Stimulated activated CD4-positive, alpha-beta T cell treated with anti-CD3 and anti-CD28 coated beads, TNF-alpha, amount 100 ng/mL, for 1 hour (primary cell): ENCODE measurements at regions not wholly inside any gene's neighbourhood (a gene's known extent, or its start where the extent isn't known, plus 50 kb on each side); places are given as distances from the start of the nearest gene placed in this dataset.
"Not testable (repeated sequence)": the region's sequence is repeated elsewhere in the genome, so short reads cannot be mapped to it uniquely, and the experiment has no call there.

Experiments
- DNase-seq, 3 donors: peaks; one replicate each; pipeline ENCODE4 v3.0.0-alpha.2; 2020; ENCODE audit warnings: low read depth in 3 of 3, low spot score in 1 of 3

DNA sequence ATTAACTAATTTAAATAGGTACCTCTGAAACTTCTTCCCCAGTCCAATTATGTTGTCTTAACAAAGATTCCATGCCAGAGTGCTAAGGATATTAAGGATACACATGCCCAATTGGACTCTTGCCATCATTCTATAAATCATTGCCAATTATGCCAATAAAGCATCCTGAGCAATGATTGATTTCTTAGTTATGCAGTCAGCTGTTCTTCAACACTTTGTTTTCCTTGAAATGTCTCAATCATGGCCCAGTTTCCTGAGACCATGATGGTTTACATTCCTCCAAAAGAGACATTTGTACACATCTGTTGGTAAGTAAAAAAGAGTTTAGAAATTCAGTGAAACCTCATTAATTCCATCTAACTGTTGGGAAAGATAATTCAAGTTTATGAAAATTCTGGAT is 180.4 kb upstream of the PKN2 start:
- no peak for DNase-seq

DNA sequence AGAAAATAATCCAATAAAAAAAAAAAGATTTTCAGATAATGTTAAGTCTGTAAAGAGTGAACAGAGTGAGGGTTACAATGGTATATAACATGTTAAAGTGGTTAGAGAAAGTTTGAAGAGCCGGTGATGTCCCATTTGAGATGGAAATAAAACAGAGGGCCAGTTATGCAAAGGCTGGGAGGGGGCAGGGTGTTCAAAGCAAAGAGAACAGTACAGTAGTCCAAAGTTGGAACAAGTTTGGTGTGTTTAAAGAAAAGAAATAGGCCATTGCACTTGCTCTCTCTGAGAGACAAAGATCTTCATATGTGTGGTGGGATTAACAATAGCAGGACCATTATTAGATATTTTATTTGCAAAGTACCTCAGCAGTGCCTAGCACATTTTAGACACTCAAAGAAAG is 179.5 kb upstream of the PKN2 start:
- DNase-seq, result no peak

DNA sequence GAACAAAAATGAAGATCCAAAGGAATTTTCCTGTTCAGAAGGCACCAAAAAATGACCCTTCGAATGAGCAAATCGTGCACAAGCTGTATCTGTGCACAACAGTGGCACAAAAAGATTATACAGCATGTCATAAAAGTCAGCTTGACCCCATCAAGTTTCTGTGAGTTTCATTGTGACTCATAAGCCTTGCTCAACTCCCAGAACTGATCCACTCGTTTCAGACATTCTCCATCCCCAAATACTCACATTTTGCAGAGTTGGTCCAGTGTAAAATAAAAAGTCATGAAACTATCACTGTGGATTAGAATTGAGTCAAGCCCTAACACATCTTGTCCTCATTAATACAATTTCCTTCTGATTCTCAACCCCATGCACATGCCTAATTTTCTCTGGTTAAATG is 174.7 kb upstream of the PKN2 start:
- no peak for DNase-seq

DNA sequence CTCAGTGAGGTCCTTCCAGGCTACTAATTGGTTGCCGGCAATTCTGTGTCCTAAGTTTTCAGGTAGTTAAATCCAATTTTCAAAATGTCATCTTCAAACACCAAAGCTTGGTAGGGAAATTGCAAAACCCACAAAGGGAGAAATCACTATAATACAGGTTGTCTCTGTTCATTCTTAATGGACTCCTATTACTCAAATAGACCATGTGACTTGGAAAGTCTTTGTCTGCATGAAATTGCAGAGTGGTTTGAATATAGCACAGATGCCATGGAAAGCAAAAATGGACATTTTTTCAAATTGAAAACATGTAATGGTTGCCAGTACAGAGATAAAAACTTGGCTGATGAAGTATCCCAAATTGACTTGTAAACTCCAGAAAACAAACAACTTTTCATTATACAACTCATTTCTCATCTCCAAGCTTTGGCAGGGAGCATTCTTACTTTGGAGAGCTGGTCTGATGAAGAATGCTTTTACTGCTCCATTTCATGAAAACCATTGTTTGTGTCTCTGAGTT is 169.5 kb upstream of the PKN2 start:
- no peak for DNase-seq

DNA sequence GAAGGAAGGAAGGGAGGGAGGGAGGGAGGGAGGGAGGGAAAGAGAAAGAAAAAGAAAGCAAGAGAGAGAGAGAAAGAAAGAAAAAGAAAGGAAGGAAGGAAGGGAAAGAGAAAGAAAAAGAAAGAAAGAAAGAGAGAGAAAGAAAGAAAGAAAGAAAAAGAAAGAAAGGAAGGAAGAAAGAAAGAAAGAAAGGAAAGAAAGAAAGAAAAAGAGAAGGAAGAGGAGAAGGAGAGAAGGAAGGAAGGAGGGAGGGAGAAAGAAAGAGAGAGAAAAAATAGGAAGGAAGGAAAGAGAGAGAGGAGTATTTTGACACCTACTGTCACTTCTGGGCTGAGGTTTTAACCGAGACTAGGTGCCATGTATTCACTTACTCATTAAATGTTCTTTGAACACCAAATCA is 166.6 kb upstream of the PKN2 start:
- DNase-seq, result not testable (repeated sequence)

DNA sequence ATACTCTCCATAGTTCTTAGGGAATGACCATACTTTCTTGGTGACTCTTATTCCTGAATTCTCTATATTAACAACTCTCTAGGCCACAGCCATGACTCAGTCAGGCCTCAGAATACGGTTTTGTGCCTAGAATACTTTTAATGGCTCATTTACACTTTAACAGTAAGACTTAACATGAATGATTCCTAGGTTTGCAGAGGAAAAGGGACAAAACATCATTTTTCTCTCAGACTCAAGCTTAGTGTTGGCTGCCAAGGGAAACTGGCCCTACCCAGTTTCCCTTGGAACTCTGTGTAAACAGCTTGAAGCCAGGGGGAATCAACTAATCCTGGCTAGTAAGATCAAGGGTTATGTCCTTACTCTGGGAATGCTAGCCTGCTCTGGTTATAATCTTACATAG is 164.9 kb upstream of the PKN2 start:
- DNase-seq, result no peak

DNA sequence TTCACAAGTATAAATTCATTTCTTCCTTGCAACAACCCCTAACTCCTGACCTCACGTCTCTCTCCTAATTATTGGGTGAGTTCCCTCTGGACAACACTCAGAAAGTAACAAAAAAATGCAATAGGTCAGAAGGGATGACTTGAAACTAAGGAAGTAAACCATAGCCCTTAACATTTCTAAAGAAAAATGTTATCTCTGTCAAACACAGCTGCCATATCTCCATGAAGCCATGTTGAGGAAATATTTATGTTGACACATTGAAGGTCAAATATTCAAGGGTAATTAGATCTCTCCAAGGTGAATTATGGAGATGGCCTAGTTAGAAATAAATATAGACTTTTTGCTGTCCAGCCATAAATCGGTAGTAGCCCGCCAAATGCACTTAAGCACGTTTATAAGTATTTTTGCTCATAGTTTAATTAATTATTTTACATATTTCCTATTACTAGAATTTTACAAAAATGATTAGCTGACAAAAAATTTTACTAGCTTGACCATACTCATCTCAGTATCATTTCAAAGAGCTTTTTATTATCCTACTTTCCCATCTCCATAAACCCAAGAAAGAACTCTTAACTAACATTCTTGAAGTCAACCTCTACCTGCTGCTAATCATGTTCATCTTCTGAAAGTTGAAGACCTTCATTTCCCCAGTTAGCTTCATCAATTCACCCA is 160.1 kb upstream of the PKN2 start:
- no peak for DNase-seq

DNA sequence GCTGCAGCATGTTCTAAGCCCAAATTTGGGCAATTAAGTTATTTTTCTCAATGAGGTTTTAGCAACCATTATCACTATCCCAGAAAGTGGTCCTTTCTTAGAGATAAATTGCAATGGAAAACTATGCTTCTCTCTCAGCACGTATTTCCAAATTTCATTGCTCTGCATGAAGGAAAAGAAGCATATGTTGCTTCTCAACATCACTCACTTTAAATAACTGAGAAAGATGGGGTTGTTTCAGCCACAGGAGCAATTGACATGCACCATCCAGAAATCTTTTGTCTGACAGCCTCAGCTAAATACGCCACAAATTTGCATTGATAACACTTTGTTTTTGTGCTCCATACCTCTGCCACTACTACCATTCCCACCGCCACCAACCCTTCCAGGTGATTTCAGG is 157.6 kb upstream of the PKN2 start:
- no peak for DNase-seq

DNA sequence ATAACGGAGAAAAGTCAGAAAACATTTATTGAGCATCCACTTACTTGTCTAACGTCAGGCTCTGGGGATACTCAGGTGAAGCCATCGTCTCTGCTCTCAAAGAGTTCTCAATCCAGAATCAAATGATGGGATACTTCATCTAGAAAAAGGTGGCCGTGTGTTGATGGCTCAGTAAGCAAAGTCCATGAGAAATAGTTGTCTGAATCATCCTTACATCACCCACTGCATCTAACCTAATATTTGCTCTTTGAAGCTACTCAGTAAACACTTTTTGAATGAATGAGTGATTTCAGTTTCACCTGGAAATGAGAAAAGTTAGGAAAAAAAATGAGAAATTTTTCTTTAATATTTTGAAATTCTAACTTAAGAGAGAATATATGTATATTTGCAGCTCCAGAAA is 155.3 kb upstream of the PKN2 start:
- no peak for DNase-seq

DNA sequence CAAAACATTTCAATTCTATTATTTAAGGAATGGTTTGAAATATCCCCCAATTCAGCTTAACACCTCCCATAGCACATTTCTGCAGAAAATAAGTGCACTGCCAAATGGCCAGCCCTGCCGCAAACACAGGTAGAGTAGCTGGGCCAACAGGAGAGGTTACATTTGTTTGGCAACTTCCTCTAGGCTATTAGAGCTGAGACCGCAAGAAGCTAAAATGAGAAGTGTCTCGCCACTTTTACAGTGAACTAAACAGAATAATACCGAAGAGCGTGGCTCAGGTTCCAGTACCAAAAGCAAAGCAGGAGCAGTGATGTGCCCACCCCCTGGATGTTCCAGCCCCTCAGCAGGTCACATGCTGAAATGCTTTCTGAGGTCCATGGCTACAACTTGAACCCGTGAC is 154.5 kb upstream of the PKN2 start:
- no peak for DNase-seq

DNA sequence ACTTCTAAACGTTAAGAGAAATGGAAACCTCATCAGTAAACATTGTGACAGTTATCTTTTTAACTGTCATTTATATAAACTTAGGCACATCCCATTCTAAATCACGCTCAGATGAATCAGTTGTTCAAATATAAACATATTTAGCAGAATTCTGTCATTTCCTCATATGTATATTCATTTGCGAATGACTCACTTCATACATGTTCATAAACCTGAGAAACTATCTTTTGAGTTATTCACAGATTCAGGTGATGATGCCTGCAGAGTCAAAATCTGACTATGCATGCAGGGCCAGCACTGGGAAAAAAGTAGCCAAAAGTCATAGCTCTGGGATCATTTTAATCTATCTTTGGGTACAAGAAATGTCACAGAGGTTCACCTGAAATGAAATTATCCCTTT is 153.8 kb upstream of the PKN2 start:
- no peak for DNase-seq

DNA sequence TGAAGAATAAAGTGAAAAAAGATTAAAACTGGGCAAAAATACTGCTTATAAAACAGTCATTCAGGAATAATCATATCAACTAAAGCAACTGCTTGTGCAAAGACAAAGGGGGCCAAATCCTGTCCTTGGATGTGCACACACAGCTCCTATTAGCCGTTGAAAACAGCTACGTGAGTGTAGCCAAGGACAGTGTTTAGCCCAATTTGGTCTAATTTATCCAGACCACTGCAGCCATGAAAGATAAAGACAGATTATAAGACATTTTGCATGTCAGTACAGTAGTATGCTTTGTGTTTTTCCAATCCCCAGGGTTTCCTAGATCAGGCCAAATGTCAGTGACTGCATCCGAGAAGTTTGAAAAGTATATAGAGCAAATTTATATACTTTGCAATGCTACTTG is 146.3 kb upstream of the PKN2 start:
- no peak for DNase-seq

DNA sequence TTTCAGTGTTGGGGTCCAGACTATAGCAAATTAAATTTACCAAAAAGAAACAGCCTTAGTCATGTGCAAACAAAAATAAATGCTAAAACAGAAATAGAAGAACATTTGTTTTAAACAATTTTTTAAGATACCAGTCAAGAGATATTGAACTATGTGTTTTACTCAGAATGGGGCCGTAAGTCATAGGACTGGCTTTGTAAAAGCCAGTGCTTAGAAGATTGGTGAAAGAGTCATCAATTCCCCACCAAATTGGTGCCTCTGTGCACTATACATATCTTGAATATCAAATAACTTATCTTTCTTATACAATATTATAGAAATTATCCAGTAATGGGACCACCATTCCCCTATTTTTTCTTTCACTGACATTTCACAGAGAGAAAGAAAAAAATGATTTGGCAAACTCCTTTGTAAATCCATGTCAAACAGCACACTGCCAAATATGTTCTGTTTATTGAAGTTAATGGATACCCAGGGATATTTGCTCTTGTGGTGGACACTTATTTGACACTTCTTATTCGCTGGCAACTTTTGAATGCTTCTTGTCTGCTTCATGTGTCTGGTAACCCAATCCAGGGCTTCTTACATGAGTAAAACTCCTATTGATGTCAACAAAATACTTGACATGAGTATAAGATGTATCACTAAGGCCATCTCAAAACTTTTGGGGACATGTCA is 145.7 kb upstream of the PKN2 start:
- DNase-seq, result no peak

DNA sequence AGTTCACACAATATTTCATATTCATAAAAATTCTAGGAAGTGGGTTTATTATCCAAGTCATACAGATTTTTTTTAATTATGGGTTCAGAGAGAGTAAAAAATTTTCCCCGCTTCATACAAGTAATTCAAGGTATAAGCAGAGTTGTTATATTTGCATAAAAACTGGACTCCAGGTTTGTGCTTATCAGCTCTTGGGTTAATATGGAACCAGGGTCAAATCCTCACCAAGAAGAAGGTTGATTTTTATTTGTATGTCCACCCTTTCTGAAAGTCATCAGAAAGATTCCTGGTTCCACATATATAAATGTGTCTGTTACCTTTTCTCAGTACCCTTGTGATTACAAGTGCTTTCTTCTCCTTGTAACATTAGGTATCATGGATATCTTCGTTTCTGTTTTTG is 143.8 kb upstream of the PKN2 start:
- no peak for DNase-seq

DNA sequence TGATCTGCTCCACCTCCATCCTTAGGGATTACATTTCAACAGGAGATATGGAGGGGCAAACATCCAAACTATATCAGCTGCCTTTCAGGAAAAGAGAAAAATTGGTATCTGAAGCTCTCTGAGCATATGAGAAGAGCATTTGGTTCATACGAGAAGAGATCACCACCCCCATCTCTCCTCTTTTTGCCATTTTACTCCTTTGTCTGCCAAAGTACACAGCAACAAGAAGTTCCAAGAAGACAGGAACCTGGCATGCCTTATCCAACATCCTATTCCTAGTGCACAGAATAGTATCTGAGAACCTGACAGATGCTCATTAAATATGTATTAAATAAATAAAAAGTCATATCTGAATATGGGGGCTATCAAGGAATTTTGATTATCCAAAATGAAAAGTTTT is 142.5 kb upstream of the PKN2 start:
- no peak for DNase-seq

DNA sequence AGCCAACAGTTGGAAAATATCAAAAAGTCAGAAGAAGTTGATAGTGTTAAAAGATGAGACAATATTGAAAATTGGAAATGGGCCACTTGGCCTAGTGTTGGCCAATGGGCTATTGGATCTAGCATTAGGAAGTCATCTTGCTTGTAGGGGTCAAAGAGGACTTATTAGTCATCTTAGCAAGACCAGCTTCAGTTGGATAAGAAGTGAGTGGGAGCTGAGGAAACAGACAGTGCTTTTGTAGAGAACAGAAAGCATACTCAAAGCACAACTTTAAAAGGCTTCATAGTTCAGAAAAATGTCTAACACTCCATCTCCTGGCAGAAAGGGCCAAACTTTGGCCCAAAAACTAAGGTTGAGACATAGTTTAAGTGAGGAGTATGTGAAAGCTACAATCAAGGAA is 139.9 kb upstream of the PKN2 start:
- DNase-seq, result no peak

DNA sequence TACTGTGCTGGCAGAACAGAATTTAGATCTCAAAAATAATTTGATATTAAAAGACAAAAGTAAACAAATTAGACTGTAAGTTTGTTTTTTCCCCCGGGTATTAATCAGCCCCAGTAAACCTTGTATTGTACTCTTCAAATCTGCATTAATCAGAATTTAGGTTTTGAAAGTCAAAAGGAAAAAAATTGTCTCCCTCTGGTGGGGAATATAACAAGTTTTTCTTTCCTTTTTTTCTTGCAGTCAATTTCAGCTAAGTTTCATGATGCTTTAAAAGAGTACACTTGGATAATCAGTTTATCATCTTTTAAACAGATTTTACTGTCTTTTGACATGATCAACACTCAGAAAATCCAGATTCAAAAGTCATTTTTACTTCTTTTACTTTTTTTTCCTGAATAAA is 134.5 kb upstream of the PKN2 start:
- DNase-seq, result no peak

DNA sequence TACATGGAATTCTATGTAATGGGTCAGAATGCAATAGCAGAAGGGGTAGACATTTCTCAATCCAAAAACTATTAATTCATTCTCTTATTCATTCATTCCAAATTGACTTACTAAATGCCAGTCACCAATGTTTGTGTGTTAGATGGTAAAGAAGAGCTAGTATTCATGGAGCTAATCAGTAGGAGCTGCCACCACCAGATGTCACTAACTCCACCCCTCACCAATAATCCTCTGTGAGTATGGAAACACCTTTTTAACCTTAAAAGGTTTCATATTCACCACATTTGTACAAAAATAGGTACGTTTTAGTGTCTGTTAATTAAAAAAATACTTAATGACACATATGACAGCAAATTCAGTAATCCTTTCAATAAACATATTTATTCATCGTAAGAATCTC is 131.8 kb upstream of the PKN2 start:
- no peak for DNase-seq

DNA sequence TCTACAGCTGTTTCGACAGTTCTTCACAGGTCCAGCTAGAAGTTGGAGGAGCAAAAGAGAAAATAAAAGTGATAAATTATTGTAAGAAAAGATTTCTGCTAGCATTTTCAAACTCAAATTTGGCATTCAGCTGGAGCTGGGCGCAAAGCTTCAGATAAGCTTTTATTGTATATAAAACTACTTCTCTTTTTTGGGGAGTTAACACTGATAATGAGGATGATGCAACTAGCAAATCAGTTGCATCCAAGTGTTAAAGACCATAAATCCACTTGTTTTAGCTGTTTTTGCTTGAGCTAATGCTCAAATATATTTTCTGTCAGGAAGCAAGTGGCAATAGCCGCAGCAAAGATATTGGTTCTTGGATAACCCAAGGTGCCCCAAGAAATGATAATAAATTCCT is 127.1 kb upstream of the PKN2 start:
- no peak for DNase-seq

DNA sequence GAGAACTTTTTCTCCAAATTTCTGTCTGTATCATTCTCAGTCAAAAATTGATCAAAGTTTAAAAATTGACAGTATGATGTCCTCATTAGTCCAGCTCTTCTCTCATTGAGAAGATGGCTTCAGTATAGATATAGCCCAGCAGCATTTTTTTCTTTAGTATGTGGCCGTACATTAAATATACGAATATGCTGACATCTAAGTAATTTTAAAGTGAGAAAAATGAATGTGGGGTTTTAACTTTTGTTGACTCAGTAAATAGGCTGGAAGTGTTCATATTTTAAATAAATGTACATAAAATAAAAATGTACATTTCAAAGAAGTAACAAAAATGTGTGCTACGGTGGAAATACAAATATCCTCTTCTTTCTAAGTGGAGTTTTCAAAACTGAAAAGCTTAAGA is 123.5 kb upstream of the PKN2 start:
- DNase-seq, result no peak

DNA sequence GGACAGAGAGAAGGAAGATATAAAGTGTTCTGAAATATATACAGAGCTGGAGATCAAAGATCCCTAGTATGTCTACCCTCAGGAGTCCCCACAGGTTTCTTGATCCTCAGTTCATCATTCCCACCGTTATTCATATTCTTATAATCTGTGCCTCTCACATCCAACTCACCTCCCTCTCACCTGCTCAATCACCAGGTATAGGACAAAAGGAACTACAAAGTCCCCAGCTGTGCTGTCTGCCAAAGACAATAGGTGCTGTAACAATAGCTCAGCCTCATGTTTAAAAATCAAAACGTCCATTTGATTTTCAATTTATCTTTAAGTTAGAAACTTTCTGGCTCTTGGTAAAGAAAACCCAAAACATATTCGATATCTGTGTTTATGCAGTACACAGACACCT is 121.1 kb upstream of the PKN2 start:
- DNase-seq, result no peak

DNA sequence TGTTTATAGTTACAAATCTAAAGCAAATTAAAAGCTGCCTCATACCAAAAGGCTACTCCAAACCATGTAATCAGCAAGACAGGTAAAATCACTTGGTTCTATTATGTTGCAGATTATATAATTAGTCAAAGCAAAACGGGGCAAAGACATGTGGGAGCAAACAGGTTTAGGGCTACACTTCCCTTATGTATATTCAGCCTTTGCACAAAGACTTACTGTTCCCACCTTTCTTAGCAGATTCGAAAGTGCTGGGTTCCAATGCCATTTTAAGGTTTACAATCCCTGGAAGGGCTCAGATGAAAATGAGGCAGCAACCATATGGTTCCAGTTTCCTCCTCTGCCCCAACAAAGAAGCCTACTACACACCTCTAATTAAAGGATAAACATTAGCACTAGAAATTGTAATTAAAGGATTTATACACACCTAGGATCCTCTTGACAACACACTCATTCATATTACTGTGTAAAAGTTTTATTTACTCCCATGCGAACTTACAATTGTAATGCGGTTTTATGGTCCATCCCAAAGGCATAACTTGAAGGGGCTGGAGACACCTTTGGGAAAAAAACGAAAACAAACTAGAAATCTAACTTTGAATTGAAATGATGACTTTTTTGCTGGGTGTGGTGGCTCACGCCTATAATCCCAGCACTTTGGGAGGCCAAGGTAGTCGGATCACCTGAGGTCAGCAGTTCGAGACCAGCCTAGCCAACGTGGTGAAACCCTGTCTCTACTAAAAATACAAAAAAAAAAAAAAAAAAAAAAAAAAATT is 117.3 kb upstream of the PKN2 start:
- DNase-seq, result no peak
